Femur (tissue), 1 donor: ENCODE measurements at regions not wholly inside any gene's neighbourhood (a gene's known extent, or its start where the extent isn't known, plus 50 kb on each side); places are given as distances from the start of the nearest gene placed in this dataset.
"Not testable (repeated sequence)": the region's sequence is repeated elsewhere in the genome, so short reads cannot be mapped to it uniquely, and the experiment has no call there.

ENCODE experiments used
- DNase-seq: peaks from one replicate; pipeline ENCODE4 v3.0.0-alpha.2; 2017

DNA sequence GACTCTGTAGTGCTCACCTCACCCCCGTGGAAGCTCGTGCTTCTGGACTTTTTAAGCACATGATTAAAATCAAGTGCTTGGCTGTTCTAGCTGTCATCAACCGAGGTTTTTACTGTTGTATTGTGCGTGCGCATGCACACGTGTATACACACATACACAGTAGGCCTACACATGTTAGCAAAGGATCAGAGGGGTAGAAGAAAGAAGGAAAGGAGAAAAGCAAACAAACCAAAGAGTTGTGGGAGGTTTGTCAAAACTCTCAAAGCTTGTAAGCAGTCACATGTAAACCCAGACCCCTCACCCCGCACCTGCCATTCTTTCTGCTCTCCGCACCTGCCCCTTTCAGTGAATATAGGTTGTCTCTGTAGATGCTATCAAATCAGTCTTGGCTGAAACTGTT lies 311.8 kb downstream of the HS3ST1 start:
- DNase-seq, result no peak

DNA sequence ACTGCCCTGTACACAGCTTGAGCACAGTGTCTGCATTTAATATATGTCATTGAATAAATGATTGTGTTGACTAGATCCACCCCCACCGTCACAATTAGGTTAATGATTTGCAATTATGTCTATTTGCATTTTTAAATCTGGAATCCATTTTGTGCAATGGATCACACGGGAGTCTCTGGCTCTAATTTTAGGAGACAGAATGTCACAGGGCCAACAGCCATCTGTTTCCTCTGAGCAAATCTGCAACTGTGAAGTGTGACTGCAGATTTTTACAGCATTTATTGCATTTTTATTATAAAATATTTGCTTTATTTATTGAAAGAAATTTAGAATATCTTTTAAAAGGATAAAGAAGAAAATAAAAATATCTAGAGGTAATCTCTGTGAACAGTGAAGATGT lies 316.8 kb downstream of the HS3ST1 start:
- DNase-seq, result no peak

DNA sequence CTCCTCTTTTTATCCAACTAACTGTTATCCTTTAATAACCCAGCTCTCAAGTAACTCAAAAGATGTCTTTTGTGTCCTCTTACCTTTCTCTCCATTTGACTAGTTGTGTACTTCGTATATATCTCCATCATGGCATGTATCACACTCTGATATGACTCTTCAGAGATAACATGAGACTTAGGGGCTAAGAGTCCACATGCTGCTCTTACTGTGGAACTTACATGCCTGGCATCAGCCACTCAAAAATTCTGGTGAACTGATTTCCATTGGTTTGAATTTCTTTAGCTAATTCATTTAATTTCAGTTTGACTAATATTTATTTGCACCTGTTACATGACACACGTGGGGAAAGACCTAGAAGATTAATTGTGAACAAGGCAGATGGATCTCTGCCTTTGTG lies 317.3 kb downstream of the HS3ST1 start:
- DNase-seq, result no peak

DNA sequence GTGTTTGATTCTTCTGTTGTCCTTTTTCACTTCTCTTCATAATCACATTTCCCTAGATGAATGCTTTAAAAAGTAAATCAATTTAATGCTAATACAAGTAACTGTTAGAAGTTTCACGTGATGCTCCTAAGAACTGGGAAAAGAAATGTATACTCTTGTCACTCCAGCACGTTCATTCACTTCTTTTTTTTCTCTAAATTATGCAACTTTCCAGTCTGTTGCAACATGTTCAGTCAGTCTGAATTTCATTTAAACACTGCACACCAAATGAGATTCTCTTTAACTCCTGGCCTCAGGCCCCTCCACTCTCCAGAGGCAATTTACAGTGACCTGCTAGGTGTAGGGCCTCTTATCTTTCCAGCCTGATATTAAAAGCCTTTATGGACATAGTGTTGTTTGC lies 321.9 kb downstream of the HS3ST1 start:
- DNase-seq, result no peak

DNA sequence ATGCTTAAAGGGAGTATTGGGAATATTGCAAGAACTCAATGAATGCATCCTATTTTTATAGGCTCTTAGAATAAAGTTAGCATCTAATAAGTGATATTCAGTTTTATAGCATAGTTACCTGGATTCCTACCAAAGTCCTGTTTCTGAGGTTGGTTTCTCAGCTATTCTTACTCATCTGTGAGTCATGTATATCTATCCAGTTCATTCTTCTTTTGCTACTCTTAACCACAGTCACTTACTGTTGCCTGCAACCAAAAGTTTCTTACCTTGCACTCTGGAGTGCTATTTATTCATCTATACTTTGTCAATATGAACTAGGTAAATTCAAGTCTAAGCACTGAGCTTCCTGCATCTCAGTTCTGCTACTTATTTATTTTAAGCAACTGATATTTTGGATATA lies 322.5 kb downstream of the HS3ST1 start:
- no peak for DNase-seq

DNA sequence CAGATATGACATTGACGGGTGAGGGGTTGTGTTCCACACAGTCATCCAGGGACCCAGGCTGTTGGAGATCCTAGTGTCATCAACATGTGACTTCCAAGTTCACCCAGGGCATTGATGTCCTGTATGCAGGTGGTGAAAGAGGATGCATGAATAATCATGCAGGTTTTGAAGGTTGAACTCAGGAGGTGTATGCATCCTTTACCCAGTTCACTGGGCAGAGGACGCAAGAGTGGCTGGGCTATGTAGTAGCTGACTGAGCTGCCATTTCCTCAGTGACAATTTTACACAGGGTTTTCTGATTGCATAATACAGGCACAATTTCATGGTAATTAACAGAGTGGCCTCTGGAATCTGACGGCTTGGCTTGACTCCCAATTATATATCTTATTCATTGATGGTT lies 323.0 kb downstream of the HS3ST1 start:
- DNase-seq, result no peak

DNA sequence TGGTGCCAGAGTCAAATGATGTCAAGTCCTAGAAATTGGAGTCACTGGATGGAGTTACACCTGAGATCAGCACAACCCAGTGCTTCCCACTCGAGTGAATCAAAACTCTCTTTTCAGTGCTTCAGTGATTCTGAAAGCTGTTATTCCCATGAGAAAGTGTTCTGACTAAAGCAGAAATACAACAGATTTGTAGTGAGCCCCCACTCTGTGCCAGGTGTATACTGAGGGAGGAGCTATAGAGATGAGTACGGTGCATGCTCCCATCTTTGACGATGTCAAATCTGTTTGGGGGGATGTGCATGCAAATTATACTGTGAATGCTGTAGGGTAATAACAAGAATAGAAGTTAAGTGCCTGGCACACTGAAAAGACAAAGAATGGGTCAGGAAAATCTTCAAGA lies 330.2 kb downstream of the HS3ST1 start:
- DNase-seq, result no peak

DNA sequence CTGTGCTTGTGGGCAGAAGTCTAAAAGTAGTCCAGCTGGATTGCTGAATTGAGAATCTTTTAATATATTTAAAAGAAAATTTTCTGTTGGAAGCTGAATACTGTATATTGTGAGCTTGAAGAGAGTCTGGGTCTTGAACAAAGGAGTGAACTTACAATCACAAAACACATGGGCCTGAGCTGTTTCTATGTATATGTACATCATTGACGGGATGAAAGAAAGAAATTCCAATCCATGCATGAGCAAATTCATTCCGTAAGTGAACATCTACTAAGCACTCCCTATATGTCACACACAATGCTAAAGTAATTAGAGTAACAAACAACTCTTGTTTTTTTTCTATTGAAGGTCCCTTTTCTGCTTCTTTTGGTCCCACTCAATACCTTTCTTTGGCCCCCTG lies 331.0 kb downstream of the HS3ST1 start:
- no peak for DNase-seq

DNA sequence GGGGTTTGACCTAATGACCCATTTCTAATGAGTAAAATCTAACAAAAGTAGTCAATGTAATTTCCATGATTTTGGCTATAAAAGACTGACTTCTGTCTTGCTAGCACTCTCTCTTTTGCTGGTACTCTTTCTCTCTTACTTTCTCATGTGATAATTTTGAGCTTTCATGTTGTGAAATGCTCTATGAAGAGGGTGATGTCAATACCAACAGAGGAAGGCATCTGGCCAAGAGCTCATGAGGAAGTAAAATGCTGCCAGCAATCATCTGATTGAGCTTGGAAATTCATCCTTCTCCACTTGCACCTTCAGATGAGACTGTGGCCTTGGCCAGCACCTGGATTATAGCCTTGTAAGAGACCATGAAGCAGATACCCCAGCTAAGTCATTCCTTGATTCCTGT lies 347.7 kb downstream of the HS3ST1 start:
- no peak for DNase-seq

DNA sequence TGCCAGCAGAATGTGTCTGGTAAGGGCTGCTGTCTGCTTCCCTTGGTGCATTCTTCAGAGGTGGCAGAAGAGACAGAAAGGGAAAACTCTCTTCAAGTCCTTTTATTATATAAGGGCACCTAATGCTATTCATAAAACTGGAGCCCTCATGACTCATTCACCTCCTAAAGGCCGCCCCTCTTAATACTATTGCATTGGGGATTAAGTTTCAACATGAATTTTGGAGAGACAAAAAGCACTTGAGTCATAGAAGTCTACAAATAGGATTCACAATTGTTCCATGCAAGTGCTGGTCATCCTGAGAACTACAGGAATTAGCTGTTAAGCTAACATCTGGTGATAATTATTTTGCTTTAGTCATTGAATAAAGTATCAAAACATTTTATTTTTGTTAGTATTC lies 349.5 kb downstream of the HS3ST1 start:
- no peak for DNase-seq

DNA sequence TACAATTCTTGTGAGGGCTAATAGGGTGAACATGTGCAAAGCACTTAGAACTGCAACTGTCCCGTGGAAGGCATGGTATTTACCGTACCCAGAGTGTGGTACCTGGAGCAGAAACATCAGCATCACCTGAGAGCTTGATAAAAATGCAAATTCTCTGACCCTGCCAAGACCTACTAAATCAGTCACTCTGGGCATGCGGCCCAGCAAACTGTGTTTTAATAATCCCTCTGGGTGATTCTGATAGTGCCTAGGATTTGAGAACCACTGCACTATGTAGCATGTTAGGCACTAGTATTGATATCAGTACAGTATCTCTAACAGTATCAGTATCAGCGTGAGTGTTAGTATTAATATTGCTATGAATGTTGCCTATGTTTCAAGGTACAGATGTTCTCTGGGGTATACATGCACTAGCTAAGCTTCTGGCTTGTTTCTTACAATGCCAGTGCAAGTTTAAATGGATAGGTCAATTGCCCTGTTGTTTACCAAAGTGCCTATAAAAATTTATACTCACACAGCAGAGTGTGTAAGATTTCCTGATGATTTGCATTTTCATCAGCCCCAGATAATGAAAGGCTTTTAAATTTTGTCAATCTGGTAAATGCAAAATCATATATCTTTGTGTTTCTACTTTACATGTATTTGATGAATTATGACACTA lies 354.0 kb downstream of the HS3ST1 start:
- DNase-seq, result no peak

DNA sequence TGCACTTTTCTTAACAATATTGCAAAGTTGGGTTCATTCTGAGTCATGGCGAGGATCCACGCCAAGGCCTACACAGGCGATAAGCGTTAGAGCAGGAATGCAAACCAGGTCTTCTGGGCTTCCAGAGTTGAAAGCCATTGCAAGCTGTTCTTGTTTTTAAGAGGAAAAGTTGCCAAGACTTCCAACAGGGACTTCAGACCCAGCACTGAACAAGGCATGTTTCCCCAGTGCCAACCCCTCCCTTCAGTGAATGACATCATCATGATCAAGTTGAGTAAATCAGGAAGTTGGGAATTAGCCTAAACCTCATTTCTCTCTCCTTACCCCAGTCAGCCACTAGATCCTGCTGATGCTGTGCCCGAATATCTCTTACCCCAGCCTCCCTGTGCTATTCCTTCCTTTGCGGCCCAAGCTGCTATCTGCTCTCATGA lies 355.1 kb downstream of the HS3ST1 start:
- DNase-seq, result no peak

DNA sequence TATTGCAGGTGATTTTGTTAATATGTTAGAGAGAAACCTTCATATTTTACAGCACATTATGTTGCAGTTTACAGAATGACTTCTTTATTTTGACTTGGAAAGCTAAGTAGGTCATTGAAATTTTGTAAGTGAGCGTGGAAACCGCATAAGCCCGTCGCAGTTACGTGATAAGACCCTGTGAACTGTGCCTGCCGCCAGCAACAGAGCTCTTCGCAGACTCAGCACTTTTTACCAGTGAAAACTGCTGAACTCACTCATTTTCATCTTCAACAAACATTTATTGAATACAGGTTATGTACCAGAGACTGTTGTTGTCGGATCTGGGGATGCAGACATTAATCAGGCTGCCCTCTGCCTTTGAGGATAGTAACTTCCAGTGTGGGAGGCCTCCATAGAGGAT lies 355.7 kb downstream of the HS3ST1 start:
- DNase-seq, result no peak

DNA sequence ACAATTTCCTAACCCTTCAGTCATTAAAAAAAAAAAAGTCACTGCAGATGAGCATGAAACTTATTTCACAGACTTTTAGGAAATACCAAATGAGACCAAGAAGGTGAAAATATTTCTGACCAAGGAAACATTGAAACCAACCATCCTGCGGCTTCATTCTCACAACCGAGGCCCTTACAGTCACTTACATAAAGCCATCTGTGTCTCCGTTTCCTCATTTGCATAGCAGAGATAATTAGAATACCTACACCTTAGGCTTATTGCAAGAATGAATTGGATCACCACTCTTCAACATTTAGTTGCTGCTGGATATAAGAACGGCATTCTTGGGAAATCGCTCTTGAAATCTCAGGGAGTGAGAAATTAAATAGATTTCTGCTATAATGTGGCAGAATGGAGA lies 356.2 kb downstream of the HS3ST1 start:
- DNase-seq, result no peak

DNA sequence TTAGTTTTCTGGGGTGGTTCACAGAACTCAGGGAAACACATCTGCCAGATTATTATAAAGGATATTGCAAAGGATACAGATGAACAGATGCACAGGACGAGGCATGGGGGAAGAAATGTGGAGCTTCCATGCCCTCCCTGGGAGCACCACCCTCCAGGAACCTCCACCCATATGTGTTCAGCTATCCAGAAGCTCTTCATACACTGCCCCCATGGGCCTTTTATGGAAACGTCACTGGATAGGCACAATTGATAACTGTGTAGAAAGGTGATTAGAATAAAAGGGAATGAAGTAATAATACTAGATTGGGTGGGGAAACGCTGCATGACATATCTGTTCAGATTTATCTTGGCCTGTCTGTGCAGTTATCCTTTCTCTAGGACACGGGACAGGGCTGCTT lies 357.9 kb downstream of the HS3ST1 start:
- no peak for DNase-seq

DNA sequence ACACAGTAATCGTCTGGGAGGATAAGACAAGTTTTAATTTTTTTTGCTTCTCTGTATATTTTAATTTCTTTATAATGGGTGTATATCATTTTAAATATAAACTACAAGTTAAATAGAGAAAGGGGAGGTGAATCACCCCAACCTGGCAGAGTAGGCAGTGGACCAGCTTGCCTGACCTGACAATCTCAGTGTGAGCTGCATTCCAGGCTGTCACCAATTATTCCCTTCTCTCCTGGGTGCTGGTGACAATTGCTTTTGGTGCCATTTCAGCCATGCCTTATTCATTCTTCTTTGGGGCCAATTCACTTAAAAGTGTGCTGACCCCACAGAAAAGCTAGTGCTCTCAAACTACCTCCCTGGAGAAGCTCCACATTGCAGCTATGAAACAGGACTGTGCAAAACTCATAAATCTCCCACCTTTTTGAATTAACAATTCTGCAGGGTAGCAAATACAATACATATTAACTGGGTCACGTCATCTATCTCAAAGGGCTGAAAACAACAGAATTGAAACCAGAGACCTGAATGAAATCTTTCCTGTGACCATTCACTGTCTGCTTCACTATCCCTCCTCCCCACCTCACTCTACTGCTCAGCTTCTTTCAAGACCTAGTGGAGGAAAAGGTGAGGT lies 359.0 kb downstream of the HS3ST1 start:
- no peak for DNase-seq

DNA sequence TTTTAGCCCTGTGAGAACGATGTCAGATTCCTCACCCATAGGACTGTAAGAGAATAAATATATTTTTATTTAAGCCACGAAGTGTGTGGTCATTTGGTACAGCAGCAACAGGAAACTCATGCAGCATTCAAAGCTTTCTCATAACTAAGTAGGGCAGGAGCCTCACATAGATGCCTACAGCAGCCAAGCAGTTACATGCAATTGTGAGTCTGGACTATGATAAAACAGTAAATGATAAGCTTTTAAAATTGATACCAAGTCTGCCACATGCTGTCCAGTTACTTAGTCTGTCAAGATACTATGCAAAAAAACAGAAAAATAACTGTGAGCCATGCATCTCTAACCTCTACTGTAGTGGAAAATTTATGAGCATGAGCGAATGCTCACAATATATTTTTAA lies 359.6 kb downstream of the HS3ST1 start:
- DNase-seq, result no peak

DNA sequence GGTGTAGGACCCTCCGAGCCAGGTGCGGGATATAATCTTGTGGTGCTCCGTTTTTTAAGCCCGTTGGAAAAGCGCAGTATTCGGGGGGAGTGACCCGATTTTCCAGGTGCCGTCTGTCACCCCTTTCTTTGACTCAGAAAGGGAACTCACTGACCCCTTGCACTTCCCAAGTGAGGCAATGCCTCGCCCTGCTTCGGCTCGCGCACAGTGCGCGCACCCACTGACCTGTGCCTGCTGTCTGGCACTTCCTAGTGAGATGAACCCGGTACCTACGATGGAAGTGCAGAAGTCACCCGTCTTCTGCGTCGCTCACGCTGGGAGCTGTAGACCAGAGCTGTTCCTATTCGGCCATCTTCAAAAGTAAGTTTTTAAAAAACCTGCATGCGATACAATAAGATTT lies 362.1 kb downstream of the HS3ST1 start:
- DNase-seq, result not testable (repeated sequence)

DNA sequence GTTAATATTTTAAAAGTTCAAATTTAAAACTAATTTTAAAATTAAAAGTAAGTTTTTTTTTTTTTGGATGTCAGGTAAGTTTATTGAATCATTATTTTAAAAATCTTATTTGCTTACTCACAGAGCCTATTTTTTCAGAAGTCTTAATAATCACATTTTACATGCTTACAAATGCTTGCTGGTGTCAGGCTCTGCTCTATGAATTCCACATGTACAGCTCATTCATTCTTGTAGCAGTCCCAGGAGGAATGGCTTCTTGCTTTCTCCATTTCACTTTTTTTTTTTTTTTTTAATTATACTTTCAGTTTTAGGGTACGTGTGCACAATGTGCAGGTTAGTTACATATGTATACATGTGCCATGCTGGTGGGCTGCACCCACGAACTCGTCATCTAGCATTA lies 368.1 kb downstream of the HS3ST1 start:
- not testable (repeated sequence) for DNase-seq

DNA sequence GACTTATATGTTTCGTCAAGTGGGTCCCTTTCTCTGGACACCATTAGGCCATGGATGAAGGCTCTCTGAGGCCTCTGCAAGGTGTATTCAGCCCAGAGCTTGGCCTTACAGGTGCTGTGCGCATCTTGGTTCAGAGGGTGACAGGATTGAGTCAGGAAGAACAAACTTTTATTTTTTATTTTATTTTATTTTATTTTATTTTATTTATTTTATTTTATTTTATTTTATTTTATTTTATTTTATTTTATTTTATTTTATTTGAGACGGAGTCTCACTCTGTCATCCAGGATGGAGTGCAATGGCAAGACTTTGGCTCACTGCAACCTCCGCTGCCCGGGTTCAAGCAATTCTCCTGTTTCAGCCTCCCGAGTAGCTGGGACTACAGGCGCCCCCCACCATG lies 370.4 kb upstream of the CLNK start:
- not testable (repeated sequence) for DNase-seq

DNA sequence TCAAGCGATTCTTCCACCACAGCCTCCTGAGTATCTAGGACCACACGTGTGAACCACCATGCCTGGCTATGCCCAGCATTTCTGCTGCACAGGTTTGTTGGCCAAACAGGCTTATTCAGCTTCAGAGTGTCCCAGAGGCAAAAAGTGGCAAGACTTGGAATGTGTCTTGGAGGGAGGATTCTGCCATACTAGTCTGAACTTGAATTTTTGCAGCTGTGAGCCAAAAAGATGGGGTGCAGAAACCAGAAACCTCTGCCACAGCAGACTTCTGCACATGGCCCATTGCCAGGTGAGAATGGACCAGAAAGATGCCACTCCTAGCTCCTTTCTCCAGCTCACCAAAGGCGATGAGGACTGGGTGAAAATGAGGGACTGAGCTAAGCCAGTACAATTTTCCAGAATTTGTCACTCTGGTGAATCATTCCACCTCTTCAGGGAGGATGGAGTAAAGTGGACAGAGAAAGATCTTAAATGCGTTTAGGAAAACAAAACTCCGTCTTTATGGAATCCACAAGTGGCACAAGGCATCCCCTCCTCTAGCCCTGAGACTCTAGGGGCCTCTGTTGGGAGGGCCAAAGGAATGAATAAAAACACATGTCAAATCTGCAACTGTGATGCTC lies 369.1 kb upstream of the CLNK start:
- no peak for DNase-seq

DNA sequence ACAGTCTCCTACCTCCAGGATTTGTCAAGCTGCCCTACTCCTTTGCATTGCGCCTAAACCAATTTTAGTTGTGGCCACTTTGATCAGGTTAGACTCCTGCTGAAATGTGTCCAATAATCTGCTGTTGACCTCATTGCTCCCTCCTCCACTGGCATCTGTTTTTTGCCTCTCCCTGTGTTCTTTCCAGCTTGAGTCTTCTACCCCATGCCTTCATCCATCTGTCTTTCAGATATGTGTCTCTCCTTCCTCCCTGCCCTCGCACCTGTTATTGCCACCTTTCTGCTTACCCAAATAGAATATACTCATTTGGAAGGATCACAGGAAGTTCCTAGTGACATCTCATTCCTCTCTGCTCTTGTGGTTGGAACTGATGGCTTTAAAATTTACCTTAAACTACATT lies 366.6 kb upstream of the CLNK start:
- no peak for DNase-seq

DNA sequence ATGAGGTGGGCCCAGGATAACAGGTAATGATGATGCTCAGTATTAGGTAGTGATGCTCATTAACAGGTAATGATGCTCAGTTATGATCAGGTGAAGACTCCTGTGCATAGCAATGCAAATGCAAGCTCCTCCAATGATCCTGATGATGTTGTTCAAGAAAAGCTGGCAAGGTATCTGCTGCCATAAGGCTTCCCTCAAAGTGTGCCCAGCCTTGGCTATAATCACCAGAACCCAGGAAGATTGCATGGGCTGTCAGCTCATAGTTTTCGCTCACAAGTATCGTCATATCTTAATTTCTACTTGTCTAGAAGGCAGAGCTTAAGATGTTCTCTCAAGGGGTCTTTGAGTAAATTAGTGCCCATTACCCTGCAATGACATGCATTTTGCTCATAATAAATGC lies 366.2 kb upstream of the CLNK start:
- no peak for DNase-seq

DNA sequence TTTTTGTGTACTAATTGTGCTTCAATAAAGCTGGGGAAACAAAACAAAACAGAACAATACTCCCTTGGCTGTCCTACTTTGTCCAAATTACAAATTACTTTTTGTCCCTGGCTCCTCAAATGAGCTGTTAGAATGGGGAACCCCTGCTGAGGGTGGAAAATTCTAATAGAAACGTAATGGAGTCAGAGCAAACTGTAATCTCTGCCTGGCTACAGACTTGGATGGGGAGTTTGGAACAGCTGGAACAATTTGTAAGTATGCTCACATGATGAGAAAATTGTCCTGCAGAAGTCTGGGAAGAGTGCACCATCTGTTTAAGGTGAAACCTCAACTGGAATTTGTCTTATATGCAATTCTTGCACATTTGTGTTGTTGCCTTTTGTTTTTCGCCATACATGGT lies 364.4 kb upstream of the CLNK start:
- no peak for DNase-seq

DNA sequence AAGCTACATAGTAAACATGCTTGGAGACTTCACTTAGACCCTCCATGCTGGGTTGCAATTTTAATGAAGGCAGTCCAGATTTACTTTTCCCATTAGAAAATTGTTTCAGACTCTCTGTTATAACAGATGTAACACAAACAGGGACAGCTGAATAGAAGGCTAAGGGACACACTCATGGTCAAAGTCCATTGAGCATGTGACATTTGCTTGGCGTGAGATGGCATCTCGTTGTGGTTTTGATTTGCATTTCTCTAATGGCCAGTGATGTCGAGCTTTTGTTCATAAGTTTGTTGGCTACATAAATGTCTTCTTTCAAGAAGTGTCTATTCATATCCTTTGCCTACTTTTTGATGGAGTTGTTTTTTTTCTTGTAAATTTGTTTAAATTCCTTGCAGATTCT lies 358.2 kb upstream of the CLNK start:
- no peak for DNase-seq
